Spleen (tissue), 7 donors: ENCODE measurements at regions not wholly inside any gene's neighbourhood (a gene's known extent, or its start where the extent isn't known, plus 50 kb on each side); places are given as distances from the start of the nearest gene placed in this dataset.

ENCODE experiments used
- POLR2AphosphoS5 ChIP-seq, 3 donors: sonication (generic); formaldehyde crosslinking; IDR thresholded peaks; one replicate each; pipeline ENCODE4 v1.5.1; 2017; ENCODE audit warnings: antibody characterized with exemption in 3 of 3
- TF ChIP-seq, protein P1 (sequence below), 11 experiments: fragments of 200-600 bp in 7 of 11; fragments of 450-650 bp in 4 of 11; sonication (generic) in 4 of 11; IDR thresholded peaks in 8 of 11; conservative IDR thresholded peaks in 3 of 11; 1 replicate in 7 of 11; 2 replicates in 4 of 11; pipeline versions ENCODE4 v1.4.0 to v1.8.0; 2016 to 2021; ENCODE audit warnings: antibody characterized with exemption in 11 of 11, inconsistent platforms in 4 of 11, mild to moderate bottlenecking in 1 of 11
- donor health status: DM: no; HTN: no; CAD: no; lungs with moderate emphysema.
- donor health status: DM: no; HTN: no; CAD: no.
- donor health status: DM: no; HTN: no; CAD: no.

DNA sequence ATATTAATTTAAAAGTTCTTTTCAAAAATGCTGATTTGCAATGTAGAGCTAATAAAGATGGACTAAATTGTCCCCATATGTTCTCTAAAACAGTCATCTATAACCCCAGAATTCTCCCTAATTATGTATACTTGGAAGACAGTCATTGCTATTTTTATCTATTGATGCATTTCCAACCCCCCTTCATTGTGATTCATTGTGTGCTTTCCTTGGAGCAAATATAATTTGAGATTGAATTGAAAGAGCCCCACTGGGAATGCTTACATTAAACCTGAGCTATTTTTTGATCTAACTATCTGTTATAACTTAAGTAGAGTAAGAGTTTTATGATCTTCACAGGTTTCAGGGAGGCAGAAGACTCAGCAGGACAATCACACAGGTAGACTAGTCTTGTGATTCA lies 73.7 kb upstream of the PTCHD4 start:
- TF ChIP-seq POLR2AphosphoS5 (IDR thresholded peaks at IDR 0.05): no peak
- TF ChIP-seq, protein P1, sequence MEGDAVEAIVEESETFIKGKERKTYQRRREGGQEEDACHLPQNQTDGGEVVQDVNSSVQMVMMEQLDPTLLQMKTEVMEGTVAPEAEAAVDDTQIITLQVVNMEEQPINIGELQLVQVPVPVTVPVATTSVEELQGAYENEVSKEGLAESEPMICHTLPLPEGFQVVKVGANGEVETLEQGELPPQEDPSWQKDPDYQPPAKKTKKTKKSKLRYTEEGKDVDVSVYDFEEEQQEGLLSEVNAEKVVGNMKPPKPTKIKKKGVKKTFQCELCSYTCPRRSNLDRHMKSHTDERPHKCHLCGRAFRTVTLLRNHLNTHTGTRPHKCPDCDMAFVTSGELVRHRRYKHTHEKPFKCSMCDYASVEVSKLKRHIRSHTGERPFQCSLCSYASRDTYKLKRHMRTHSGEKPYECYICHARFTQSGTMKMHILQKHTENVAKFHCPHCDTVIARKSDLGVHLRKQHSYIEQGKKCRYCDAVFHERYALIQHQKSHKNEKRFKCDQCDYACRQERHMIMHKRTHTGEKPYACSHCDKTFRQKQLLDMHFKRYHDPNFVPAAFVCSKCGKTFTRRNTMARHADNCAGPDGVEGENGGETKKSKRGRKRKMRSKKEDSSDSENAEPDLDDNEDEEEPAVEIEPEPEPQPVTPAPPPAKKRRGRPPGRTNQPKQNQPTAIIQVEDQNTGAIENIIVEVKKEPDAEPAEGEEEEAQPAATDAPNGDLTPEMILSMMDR (IDR thresholded peaks at IDR 0.05 in 8 of 11, conservative IDR thresholded peaks at IDR 0.05 in 3 of 11): no peak
